Natural killer cell (primary cell): ENCODE measurements at regions not wholly inside any gene's neighbourhood (a gene's known extent, or its start where the extent isn't known, plus 50 kb on each side); places are given as distances from the start of the nearest gene placed in this dataset.

ENCODE experiments used
- ATAC-seq, 3 donors: fragments of 150-1000 bp in 2 of 3; fragments of 200-7000 bp in 1 of 3; cut with Tn5 transposase; 1 replicate in 1 of 3; 2 replicates in 2 of 3; pipeline ENCODE4 v1.10.0; 2021; ENCODE audit warnings: mild to moderate bottlenecking in 2 of 3, moderate library complexity in 2 of 3
- DNase-seq, 2 donors: peaks; one replicate each; pipeline versions ENCODE4 v3.0.0 to v3.0.0-alpha.2; 2013 to 2021; ENCODE audit warnings: mixed read lengths in 1 of 2
- H3K27ac ChIP-seq: one replicate; pipeline ENCODE4 v1.5.1; 2013; ENCODE audit warnings: mild to moderate bottlenecking, low read length
- H3K27me3 ChIP-seq: one replicate; pipeline ENCODE4 v1.6.1; 2013; ENCODE audit warnings: low read length; ENCODE audit not compliant: control insufficient read depth, insufficient read depth
- H3K36me3 ChIP-seq: one replicate; pipeline ENCODE4 v1.6.1; 2013; ENCODE audit warnings: low read length; ENCODE audit not compliant: control insufficient read depth, insufficient read depth
- H3K4me1 ChIP-seq: one replicate; pipeline ENCODE4 v1.6.1; 2013; ENCODE audit warnings: low read length; ENCODE audit not compliant: control insufficient read depth, insufficient read depth
- H3K4me3 ChIP-seq: one replicate; pipeline ENCODE4 v1.5.1; 2013; ENCODE audit warnings: low read length
- H3K9me3 ChIP-seq: one replicate; pipeline ENCODE4 v1.6.1; 2013; ENCODE audit warnings: low read length; ENCODE audit not compliant: control insufficient read depth, insufficient read depth
- H3K27ac Mint-ChIP-seq, 2 donors: one replicate each; pipeline ENCODE4 v1.8.0; 2022; ENCODE audit warnings: mild to moderate bottlenecking in 2 of 2, mixed read lengths in 2 of 2, moderate library complexity in 1 of 2
- H3K27me3 Mint-ChIP-seq, 2 donors: one replicate each; pipeline ENCODE4 v1.8.0; 2022; ENCODE audit warnings: low read depth in 2 of 2, mixed read lengths in 2 of 2
- H3K36me3 Mint-ChIP-seq: one replicate; pipeline ENCODE4 v1.8.0; 2022; ENCODE audit warnings: mixed read lengths
- H3K4me1 Mint-ChIP-seq, 2 donors: one replicate each; pipeline ENCODE4 v1.8.0; 2022; ENCODE audit warnings: mixed read lengths in 2 of 2
- H3K4me3 Mint-ChIP-seq: one replicate; pipeline ENCODE4 v1.8.0; 2022; ENCODE audit warnings: mild to moderate bottlenecking, moderate library complexity, mixed read lengths
- H3K9me3 Mint-ChIP-seq, 2 donors: one replicate each; pipeline ENCODE4 v1.8.0; 2022; ENCODE audit warnings: mixed read lengths in 2 of 2
- CTCF ChIP-seq: fragments of 200-600 bp; IDR thresholded peaks from one replicate; pipeline ENCODE4 v1.8.0; 2022; ENCODE audit warnings: antibody characterized with exemption
- WGBS: methylation state at CpG from one replicate; pipeline ENCODE4 v1.1.7; 2013; ENCODE audit warnings: missing lambda C conversion rate; ENCODE audit not compliant: insufficient coverage; 5-methylcytosine and 5-hydroxymethylcytosine counted together
- intact Hi-C: fragments of 100-400 bp; cut with micrococcal nuclease; formaldehyde crosslinking; loops from one replicate; pipeline ENCODE4 v1.14.2; 2022

- Mint-ChIP-seq H3K4me3 (no peak overlapping the region), H3K27me3 (peaks cover 30 to 33% of the 10 kb centered on the region in 2 donors), H3K9me3 (no peaks in the 10 kb centered on the region), H3K27ac (no peak overlapping the region), H3K36me3 (no peaks in the 10 kb centered on the region), H3K4me1 (no peaks in the 10 kb centered on the region)
- Histone ChIP-seq H3K4me1 (no peaks in the 10 kb centered on the region), H3K36me3 (no peaks in the 10 kb centered on the region), H3K27ac (no peak overlapping the region), H3K27me3 (peaks cover 3% of the 10 kb centered on the region), H3K4me3 (no peak overlapping the region), H3K9me3 (no peaks in the 10 kb centered on the region)
- ATAC-seq (no peak), DNase-seq (no peak)
- intact Hi-C loops: no loop called here
- no peak for TF ChIP-seq CTCF
- WGBS: 67% methylated on average over 7 of the region's 7 CpGs
These were observed 395.4 kb downstream of the RRAGC start for GRCh38 chr1:38464071-38464661.

GRCh38 chr1:38463074-38463473, 396.5 kb downstream of the RRAGC start:
- no peak overlapping the region for H3K27ac ChIP-seq

GRCh38 chr1:38456531-38456876, 403.1 kb downstream of the RRAGC start:
- WGBS: 61% methylated on average over 2 of the region's 2 CpGs
- Mint-ChIP-seq H3K4me1 (peaks cover 0 to 5% of the 10 kb centered on the region in 2 donors), H3K36me3 (no peaks in the 10 kb centered on the region), H3K27me3 (peaks cover 16 to 36% of the 10 kb centered on the region in 2 donors), H3K4me3 (no peak overlapping the region), H3K27ac (no peak overlapping the region), H3K9me3 (peaks cover 0 to 2% of the 10 kb centered on the region in 2 donors)
- Histone ChIP-seq H3K4me3 (no peak overlapping the region), H3K9me3 (no peaks in the 10 kb centered on the region), H3K4me1 (no peaks in the 10 kb centered on the region), H3K27ac (no peak overlapping the region), H3K27me3 (no peaks in the 10 kb centered on the region), H3K36me3 (no peaks in the 10 kb centered on the region)
- intact Hi-C loops: no loop called here
- DNase-seq: no peak
- no peak for ATAC-seq
- TF ChIP-seq CTCF: no peak

More at GRCh38 chr1:38463074-38463473, 396.5 kb downstream of the RRAGC start:
- Mint-ChIP-seq H3K27me3 (peaks cover 28 to 37% of the 10 kb centered on the region in 2 donors), H3K27ac (no peak overlapping the region), H3K4me1 (no peaks in the 10 kb centered on the region), H3K4me3 (no peak overlapping the region), H3K9me3 (no peaks in the 10 kb centered on the region), H3K36me3 (no peaks in the 10 kb centered on the region)
- DNase-seq (no peak), ATAC-seq (no peak)
- TF ChIP-seq CTCF: no peak
- H3K36me3 ChIP-seq: no peaks in the 10 kb centered on the region
- intact Hi-C loops: no loop called here
- H3K4me3 ChIP-seq: no peak overlapping the region
- peaks cover 3% of the 10 kb centered on the region for H3K27me3 ChIP-seq
- H3K4me1 ChIP-seq: no peaks in the 10 kb centered on the region
- no peaks in the 10 kb centered on the region for H3K9me3 ChIP-seq

GRCh38 chr1:38455829-38456530, 403.6 kb downstream of the RRAGC start:
- WGBS: 80% methylated on average over 16 of the region's 16 CpGs
- Mint-ChIP-seq H3K9me3 (peaks cover 0 to 2% of the 10 kb centered on the region in 2 donors), H3K36me3 (no peaks in the 10 kb centered on the region), H3K27ac (no peak overlapping the region), H3K27me3 (peaks cover 12 to 41% of the 10 kb centered on the region in 2 donors), H3K4me1 (peaks cover 0 to 5% of the 10 kb centered on the region in 2 donors), H3K4me3 (no peak overlapping the region)
- H3K9me3 ChIP-seq: no peaks in the 10 kb centered on the region
- H3K27me3 ChIP-seq: no peaks in the 10 kb centered on the region
- DNase-seq (no peak), ATAC-seq (no peak)
- no peak overlapping the region for H3K4me3 ChIP-seq
- H3K4me1 ChIP-seq: no peaks in the 10 kb centered on the region
- no peak for TF ChIP-seq CTCF
- intact Hi-C loops: no loop called here
- H3K36me3 ChIP-seq: no peaks in the 10 kb centered on the region
- no peak overlapping the region for H3K27ac ChIP-seq
